SU-DHL-6 (cell line): ENCODE measurements at regions not wholly inside any gene's neighbourhood (a gene's known extent, or its start where the extent isn't known, plus 50 kb on each side); places are given as distances from the start of the nearest gene placed in this dataset.

Source experiments
- EZH2phosphoT487 ChIP-seq: fragments of 200-600 bp; sonication (generic), shearing (Covaris generic); conservative IDR thresholded peaks from 2 replicates; pipeline ENCODE4 v1.6.1; 2018; ENCODE audit warnings: mild to moderate bottlenecking, antibody characterized with exemption, low read length, moderate library complexity, mixed read lengths
- TF ChIP-seq, protein P1 (sequence below): fragments of 200-600 bp; sonication (generic); IDR thresholded peaks from one replicate; pipeline ENCODE4 v1.5.1; 2017; ENCODE audit warnings: antibody characterized with exemption, mild to moderate bottlenecking, low read length, moderate library complexity; ENCODE audit not compliant: insufficient read depth, poor library complexity, severe bottlenecking

GRCh38 chr9:87070336-87070735 lies 123.0 kb upstream of the GAS1 start:
- TF ChIP-seq, protein P1, sequence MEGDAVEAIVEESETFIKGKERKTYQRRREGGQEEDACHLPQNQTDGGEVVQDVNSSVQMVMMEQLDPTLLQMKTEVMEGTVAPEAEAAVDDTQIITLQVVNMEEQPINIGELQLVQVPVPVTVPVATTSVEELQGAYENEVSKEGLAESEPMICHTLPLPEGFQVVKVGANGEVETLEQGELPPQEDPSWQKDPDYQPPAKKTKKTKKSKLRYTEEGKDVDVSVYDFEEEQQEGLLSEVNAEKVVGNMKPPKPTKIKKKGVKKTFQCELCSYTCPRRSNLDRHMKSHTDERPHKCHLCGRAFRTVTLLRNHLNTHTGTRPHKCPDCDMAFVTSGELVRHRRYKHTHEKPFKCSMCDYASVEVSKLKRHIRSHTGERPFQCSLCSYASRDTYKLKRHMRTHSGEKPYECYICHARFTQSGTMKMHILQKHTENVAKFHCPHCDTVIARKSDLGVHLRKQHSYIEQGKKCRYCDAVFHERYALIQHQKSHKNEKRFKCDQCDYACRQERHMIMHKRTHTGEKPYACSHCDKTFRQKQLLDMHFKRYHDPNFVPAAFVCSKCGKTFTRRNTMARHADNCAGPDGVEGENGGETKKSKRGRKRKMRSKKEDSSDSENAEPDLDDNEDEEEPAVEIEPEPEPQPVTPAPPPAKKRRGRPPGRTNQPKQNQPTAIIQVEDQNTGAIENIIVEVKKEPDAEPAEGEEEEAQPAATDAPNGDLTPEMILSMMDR, result no peak
- no peak for TF ChIP-seq EZH2phosphoT487
